ENCODE measurements at regions not wholly inside any gene's neighbourhood (a gene's known extent, or its start where the extent isn't known, plus 50 kb on each side); places are given as distances from the start of the nearest gene placed in this dataset.

DNA sequence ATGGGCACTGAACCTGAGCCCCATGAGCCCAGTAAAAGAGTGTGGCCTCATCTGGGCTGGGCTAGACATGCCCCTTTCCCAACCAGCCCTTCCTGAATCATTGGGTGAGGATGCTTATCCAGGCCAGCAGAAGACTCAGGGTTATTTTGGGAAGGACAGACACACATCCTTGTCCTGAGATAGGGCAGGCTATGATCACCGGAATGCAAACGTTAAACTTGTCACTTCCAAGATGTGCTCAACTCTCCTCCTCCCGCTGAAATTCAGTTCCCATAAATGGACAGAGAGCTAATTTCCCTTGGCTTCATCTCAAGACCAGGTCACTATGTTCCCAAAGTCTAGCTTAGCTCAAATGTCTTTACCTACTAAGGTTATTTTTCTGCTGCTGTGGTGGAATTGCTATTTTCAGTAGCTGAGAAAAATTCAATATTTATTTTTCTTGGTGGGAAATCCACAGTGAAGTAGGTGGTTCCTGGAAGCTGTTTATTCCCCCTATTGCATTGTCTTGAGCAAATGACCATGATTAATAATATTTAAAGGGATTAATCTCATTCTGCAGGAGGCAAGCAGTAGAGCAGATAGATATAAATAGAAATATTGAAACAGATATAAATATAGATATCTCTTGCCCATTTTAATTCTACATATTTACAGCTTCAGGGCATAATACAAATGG lies 70.0 kb downstream of the NXNL2 start:
- no peak overlapping the region for H3K4ac ChIP-seq (ENCODE audit: low read depth, low read length)
- no peak overlapping the region for H2BK120ac ChIP-seq (ENCODE audit: low read depth, low read length, poor library complexity, severe bottlenecking)
- no peaks in the 10 kb centered on the region for H3K23me2 ChIP-seq (ENCODE audit: insufficient read length, low read depth, low read length, poor library complexity, severe bottlenecking)
- no peaks in the 10 kb centered on the region for H3K9me3 ChIP-seq (ENCODE audit: control insufficient read depth, low read depth, low read length)
- no peak overlapping the region for H4K91ac ChIP-seq (ENCODE audit: insufficient read length, low read depth, low read length)
- no peak overlapping the region for H2BK15ac ChIP-seq (ENCODE audit: low read depth, low read length)
- no peak overlapping the region for H3K18ac ChIP-seq (ENCODE audit: insufficient read length, low read depth, low read length)
- no peak overlapping the region for H3T11ph ChIP-seq (ENCODE audit: low read length)
- no peak overlapping the region for H3K23ac ChIP-seq (ENCODE audit: insufficient read length, low read depth, low read length)
- H3K27ac ChIP-seq (ENCODE audit: insufficient read length, low read depth, low read length) = no peak overlapping the region
- no peak for TF ChIP-seq CTCF (conservative IDR thresholded peaks at IDR 0.05)
- H4K20me1 ChIP-seq (ENCODE audit: control insufficient read depth, insufficient read depth, insufficient read length) = no peaks in the 10 kb centered on the region
- no peak overlapping the region for H3K27ac Mint-ChIP-seq
- H3K36me3 Mint-ChIP-seq (ENCODE audit: insufficient read depth in 1 of 3, low read depth in 3 of 3) = no peaks in the 10 kb centered on the region; a peak in 1 of 7 replicates
- H3K56ac ChIP-seq (ENCODE audit: insufficient read length, low read depth, low read length) = no peak overlapping the region
- H2BK5ac ChIP-seq (ENCODE audit: insufficient read length, low read length) = no peak overlapping the region
- H3K4me1 ChIP-seq (ENCODE audit: insufficient read depth, low read length) = no peaks in the 10 kb centered on the region
- no peak overlapping the region for H3K9ac ChIP-seq (ENCODE audit: extremely low read depth, insufficient read length, low read length)
- no peak overlapping the region for H3K14ac ChIP-seq (ENCODE audit: insufficient read depth, low read length)
- no peak overlapping the region for H3K4me2 ChIP-seq (ENCODE audit: insufficient read depth, insufficient read length, low read length)
- H2BK12ac ChIP-seq (ENCODE audit: insufficient read length, low read depth, low read length) = no peak overlapping the region
- H3K27me3 Mint-ChIP-seq (ENCODE audit: low read depth) = peaks cover 15% of the 10 kb centered on the region
- H3K79me2 ChIP-seq (ENCODE audit: insufficient read depth, low read length) = no peaks in the 10 kb centered on the region
- DNase-seq = no peak
- H2BK20ac ChIP-seq (ENCODE audit: low read depth, low read length, poor library complexity, severe bottlenecking) = no peak overlapping the region
- no peaks in the 10 kb centered on the region for H3K27me3 ChIP-seq (ENCODE audit: insufficient read depth, low read length)
- H4K5ac ChIP-seq (ENCODE audit: insufficient read length, low read depth, low read length) = no peak overlapping the region
- no peaks in the 10 kb centered on the region for H3K79me1 ChIP-seq (ENCODE audit: insufficient read depth, low read depth, low read length, poor library complexity, severe bottlenecking)
- no peak overlapping the region for H2AFZ ChIP-seq (ENCODE audit: low read length)
- H4K8ac ChIP-seq (replicated peaks; ENCODE audit: insufficient read length, low read depth, low read length) = no peak overlapping the region
- H3K4me3 Mint-ChIP-seq = no peak overlapping the region
- no peak overlapping the region for H2AK5ac ChIP-seq (ENCODE audit: insufficient read length, low read length)
- no peaks in the 10 kb centered on the region for H3K4me1 Mint-ChIP-seq
- WGBS (ENCODE audit: extremely low coverage, insufficient read length, low lambda C conversion rate) = no CpG with 5 or more reads among the region's 3 CpGs
- H3K9me3 Mint-ChIP-seq = no peaks in the 10 kb centered on the region

Data from H9 (cell line).